Peyer's patch (tissue), 4 donors: ENCODE measurements at regions not wholly inside any gene's neighbourhood (a gene's known extent, or its start where the extent isn't known, plus 50 kb on each side); places are given as distances from the start of the nearest gene placed in this dataset.

Experiments
- CTCF ChIP-seq, 6 experiments: fragments of 450-650 bp in 4 of 6; fragments of 200-600 bp in 2 of 6; sonication (generic) in 1 of 6; IDR thresholded peaks; one replicate each; pipeline ENCODE4 v1.5.1; 2017 to 2019; ENCODE audit warnings: antibody characterized with exemption in 6 of 6, mild to moderate bottlenecking in 3 of 6, moderate library complexity in 1 of 6
- POLR2A ChIP-seq, 2 donors: fragments of 450-650 bp; IDR thresholded peaks; one replicate each; pipeline ENCODE4 v1.5.1; 2017; ENCODE audit warnings: antibody characterized with exemption in 2 of 2, mild to moderate bottlenecking in 2 of 2, moderate library complexity in 2 of 2

GRCh38 chr21:14740116-14740515 lies 194.0 kb upstream of the SAMSN1 start:
- no peak for TF ChIP-seq CTCF (IDR thresholded peaks at IDR 0.05)
- TF ChIP-seq POLR2A (IDR thresholded peaks at IDR 0.05): no peak
